Muscle layer of colon (tissue), 2 donors: ENCODE measurements at regions not wholly inside any gene's neighbourhood (a gene's known extent, or its start where the extent isn't known, plus 50 kb on each side); places are given as distances from the start of the nearest gene placed in this dataset.

Experiments used
- H3K27ac ChIP-seq: one replicate; pipeline ENCODE4 v1.7.0; 2013; ENCODE audit warnings: low read depth, mild to moderate bottlenecking, low read length, moderate library complexity
- H3K27me3 ChIP-seq, 2 donors: one replicate each; pipeline ENCODE4 v1.7.0; 2013; ENCODE audit warnings: low read length in 2 of 2, mild to moderate bottlenecking in 2 of 2; ENCODE audit not compliant: insufficient read depth in 2 of 2, control insufficient read depth in 1 of 2
- H3K36me3 ChIP-seq: one replicate; pipeline ENCODE4 v1.7.0; 2013; ENCODE audit warnings: mild to moderate bottlenecking, low read length; ENCODE audit not compliant: insufficient read depth
- H3K4me1 ChIP-seq: one replicate; pipeline ENCODE4 v1.7.0; 2013; ENCODE audit warnings: mild to moderate bottlenecking, low read length; ENCODE audit not compliant: insufficient read depth
- H3K4me3 ChIP-seq, 2 donors: one replicate each; pipeline ENCODE4 v1.7.0; 2013; ENCODE audit warnings: low read length in 2 of 2, low read depth in 1 of 2, mild to moderate bottlenecking in 1 of 2, moderate library complexity in 1 of 2
- H3K9ac ChIP-seq: one replicate; pipeline ENCODE4 v1.7.0; 2013; ENCODE audit warnings: low read length
- H3K9me3 ChIP-seq: one replicate; pipeline ENCODE4 v1.7.0; 2013; ENCODE audit warnings: mild to moderate bottlenecking, low read length
- donor health status: abdominal sarcoma.
- donor health status: Adenocarcinoma of cecum.

DNA sequence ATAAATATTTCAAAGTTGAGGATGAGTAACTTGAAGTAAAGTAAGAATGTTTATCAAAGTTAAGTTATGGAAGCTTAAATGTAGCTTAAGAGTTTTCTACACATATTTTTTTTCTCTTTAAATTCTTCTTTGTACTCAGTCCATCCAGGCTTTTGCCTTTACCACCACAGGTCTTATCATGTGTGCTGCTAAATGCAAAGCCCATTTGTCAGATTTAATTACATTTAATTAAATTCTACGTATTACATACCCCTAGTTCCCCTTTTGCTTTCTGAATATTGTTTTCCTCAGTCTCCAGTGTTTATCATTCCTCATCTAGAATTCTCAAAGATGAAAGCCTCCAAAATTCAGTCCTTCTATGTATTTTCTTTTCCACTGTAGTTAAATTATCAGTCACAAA is 1841.9 kb downstream of the EFNA5 start:
- Histone ChIP-seq H3K4me1 (no peaks in the 10 kb centered on the region), H3K36me3 (no peaks in the 10 kb centered on the region), H3K27me3 (no peaks in the 10 kb centered on the region), H3K27ac (no peak overlapping the region), H3K4me3 (no peak overlapping the region), H3K9ac (no peak overlapping the region), H3K9me3 (no peaks in the 10 kb centered on the region)

DNA sequence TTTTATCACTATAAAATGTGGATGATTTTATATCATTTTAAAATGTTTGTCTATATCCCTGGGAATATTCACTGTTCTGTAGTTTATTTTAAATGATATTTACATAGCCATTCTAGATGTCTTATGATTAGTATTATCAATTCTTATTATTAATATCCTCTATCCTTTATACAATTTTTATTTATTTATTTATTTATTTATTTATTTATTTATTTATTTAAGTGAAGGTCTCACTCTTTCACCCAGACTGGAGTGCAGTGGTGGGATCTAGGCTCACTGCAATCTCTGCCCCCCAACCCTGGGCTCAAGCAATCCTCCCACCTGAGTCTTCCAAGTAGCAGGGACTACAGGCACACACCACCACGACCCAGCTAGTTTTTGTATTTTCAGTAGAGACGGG is 1848.9 kb downstream of the EFNA5 start:
- Histone ChIP-seq H3K4me3 (no peak overlapping the region), H3K9me3 (no peaks in the 10 kb centered on the region)

DNA sequence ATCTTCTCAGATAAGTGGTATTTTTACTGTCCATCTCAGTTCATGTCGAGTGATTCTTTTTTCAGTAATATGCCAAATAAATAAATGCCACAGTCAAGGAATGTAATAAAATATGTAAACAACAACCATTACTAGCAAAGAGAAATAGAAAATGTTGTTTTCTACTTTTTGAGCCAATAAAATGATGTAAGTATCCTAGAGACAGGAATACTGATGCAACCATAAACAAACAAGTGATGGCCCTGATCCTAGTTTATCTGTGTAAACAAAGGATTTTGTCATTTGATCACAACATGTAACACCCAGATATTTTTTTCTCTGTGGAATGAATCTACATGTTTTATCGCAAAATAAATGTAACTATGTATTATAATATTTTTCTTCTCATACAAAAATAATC is 1852.8 kb downstream of the EFNA5 start:
- no peaks in the 10 kb centered on the region for H3K36me3 ChIP-seq
- no peak overlapping the region for H3K4me3 ChIP-seq
- H3K4me1 ChIP-seq: no peaks in the 10 kb centered on the region
- no peaks in the 10 kb centered on the region for H3K9me3 ChIP-seq
- H3K27ac ChIP-seq: no peak overlapping the region
- no peak overlapping the region for H3K9ac ChIP-seq
- H3K27me3 ChIP-seq: no peaks in the 10 kb centered on the region

More for the DNA sequence above, 1848.9 kb downstream of the EFNA5 start:
- H3K9ac ChIP-seq: no peak overlapping the region
- H3K4me1 ChIP-seq: no peaks in the 10 kb centered on the region
- no peaks in the 10 kb centered on the region for H3K27me3 ChIP-seq
- no peaks in the 10 kb centered on the region for H3K36me3 ChIP-seq
- H3K27ac ChIP-seq: no peak overlapping the region

DNA sequence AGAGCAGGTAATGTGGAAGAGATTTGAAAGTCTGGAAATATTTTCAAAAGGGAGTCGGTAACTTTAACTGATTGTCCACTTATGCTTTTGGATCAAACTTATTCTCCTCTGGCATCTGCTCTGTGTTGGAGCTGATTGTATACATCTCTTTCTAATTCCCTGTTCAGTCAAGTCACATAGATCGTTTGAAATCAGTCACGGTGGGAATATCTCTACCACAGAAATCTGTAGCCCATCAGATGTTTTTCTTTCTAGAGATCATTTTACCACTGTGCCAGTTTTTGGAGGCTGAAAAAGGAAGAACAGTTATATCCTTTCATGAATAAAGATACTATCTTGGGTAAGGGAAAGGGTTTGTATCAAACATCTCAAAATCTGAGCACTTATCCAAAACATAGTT is 1853.3 kb downstream of the EFNA5 start:
- no peaks in the 10 kb centered on the region for H3K27me3 ChIP-seq
- no peaks in the 10 kb centered on the region for H3K36me3 ChIP-seq
- H3K4me3 ChIP-seq: no peak overlapping the region
- H3K4me1 ChIP-seq: no peaks in the 10 kb centered on the region
- H3K9ac ChIP-seq: no peak overlapping the region
- no peaks in the 10 kb centered on the region for H3K9me3 ChIP-seq
- no peak overlapping the region for H3K27ac ChIP-seq

DNA sequence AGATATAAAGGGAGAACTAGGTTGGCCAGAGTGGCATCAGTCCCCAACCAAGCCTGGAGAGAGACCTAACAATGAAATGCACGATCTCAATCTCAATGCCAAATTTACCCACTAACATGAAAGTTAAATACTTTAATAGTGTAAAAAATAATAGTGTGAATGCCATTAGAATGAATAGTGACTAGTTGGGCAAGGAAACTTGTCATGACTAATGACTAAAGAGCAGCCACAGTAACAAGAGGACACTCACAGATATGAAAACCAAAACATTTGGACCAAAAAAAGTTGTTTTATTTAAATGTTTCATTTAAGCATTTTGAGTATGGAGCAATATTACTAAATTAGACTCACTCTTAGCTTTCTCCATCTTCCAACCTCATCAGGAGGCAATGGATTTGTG is 1853.8 kb downstream of the EFNA5 start:
- Histone ChIP-seq H3K27me3 (no peaks in the 10 kb centered on the region), H3K4me3 (no peak overlapping the region), H3K36me3 (no peaks in the 10 kb centered on the region), H3K4me1 (no peaks in the 10 kb centered on the region), H3K9ac (no peak overlapping the region), H3K27ac (no peak overlapping the region), H3K9me3 (no peaks in the 10 kb centered on the region)

DNA sequence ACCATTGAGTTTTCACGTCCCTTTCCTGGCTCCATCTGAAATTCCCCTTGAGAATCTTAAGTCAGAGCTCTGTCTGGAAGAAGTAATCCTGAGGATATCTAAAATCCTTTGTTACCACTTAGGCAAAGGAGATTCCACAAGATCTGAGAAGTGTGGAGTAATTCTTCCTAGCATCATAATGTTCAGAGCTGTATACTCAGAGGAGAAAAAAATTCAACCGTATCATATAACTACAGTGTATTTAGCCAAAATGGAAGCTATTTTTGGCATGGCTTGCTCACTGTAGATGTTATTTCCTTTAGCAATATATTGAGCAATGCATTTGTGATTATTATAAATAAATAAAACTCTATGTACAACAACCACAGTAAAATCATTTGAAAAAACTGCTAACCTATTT is 1858.4 kb downstream of the EFNA5 start:
- no peaks in the 10 kb centered on the region for H3K27me3 ChIP-seq
- H3K36me3 ChIP-seq: no peaks in the 10 kb centered on the region
- no peak overlapping the region for H3K4me3 ChIP-seq
- no peaks in the 10 kb centered on the region for H3K9me3 ChIP-seq
- H3K27ac ChIP-seq: no peak overlapping the region
- no peak overlapping the region for H3K9ac ChIP-seq
- no peaks in the 10 kb centered on the region for H3K4me1 ChIP-seq

DNA sequence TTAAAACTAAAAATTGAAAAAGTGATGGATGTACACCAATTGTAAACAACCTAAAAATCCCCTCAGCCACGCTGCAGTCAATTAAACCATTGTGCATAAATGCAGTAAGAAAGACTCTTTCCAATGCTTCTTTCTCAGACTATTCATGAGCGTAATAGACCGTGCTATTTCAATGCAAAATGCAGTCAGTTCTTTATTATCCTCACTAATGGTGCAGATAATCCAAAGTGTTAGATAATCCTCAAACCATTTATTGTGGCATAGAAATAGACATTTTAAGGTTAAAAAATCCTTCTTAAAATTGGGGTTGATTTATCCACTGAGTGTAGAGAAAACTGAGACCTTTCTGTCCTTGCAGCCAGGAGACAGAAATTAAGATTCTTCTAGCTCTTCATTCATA is 1862.8 kb downstream of the EFNA5 start:
- Histone ChIP-seq H3K4me3 (no peak overlapping the region), H3K27me3 (no peaks in the 10 kb centered on the region), H3K9me3 (no peaks in the 10 kb centered on the region), H3K27ac (no peak overlapping the region), H3K4me1 (no peaks in the 10 kb centered on the region), H3K9ac (no peak overlapping the region), H3K36me3 (no peaks in the 10 kb centered on the region)

DNA sequence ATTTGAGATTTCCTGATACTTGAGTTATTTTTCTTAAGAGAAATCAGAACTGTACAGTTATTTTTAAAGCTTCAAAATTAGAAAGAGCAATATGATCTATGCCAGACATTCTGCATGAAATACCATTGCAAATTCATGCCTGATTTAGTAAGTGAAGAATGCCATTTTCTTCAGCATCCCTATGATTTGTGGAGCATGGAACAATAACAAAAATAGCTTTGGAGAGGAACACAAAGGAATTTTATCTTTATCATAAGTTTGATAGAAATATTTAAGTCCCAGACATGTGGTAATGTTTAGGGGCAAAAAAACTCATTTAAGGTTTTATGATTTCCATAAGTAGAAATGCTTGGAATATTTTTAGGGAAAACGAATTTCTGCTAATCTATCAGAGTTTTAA is 1863.4 kb downstream of the EFNA5 start:
- no peaks in the 10 kb centered on the region for H3K4me1 ChIP-seq
- no peaks in the 10 kb centered on the region for H3K27me3 ChIP-seq
- no peaks in the 10 kb centered on the region for H3K36me3 ChIP-seq

DNA sequence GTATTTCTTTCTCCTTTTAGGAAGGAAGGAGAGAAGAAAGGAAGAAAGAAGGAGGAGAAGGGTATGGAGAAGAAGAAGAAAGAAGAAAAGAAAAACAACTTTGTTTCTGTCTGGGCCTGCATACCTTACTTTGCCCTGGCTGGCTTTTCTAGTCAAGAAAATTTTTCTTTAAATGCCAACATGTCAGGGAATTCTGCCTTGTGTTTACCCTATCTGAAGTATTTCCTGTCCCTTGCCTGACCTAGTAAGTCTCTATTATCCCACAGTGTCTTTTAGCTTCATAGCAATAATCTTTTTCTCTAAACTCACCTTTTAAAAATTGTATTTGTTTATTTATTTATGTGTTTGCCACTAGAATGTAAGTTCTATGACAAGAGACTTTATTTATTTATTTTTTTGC is 1864.1 kb downstream of the EFNA5 start:
- Histone ChIP-seq H3K27me3 (no peaks in the 10 kb centered on the region), H3K4me1 (no peaks in the 10 kb centered on the region), H3K9ac (no peak overlapping the region), H3K9me3 (no peaks in the 10 kb centered on the region), H3K27ac (no peak overlapping the region), H3K4me3 (no peak overlapping the region), H3K36me3 (no peaks in the 10 kb centered on the region)

More for the DNA sequence above, 1863.4 kb downstream of the EFNA5 start:
- H3K27ac ChIP-seq: no peak overlapping the region
- H3K4me3 ChIP-seq: no peak overlapping the region
- no peaks in the 10 kb centered on the region for H3K9me3 ChIP-seq
- H3K9ac ChIP-seq: no peak overlapping the region

DNA sequence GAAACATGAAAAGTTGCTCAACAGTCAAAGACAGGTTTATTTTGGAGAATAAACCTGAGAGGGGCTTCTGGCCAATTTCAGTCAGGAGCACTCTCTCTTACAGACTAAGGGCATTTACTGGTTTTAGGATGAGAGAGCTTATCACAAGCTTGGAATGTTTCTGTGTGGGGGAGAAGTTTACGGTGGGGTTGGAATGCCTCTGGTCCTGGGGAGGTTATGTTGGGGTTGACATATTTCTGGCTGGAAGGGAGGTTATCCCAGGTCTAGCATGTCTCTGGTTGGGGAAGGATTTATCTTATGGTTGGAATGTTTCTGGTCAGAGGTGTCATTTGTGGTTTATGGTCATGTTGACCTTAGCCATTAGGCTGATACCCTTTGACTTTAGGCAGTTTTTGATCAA is 1867.3 kb downstream of the EFNA5 start:
- Histone ChIP-seq H3K4me1 (no peaks in the 10 kb centered on the region), H3K9me3 (no peaks in the 10 kb centered on the region), H3K27ac (no peak overlapping the region), H3K9ac (no peak overlapping the region), H3K36me3 (no peaks in the 10 kb centered on the region), H3K4me3 (no peak overlapping the region), H3K27me3 (no peaks in the 10 kb centered on the region)

DNA sequence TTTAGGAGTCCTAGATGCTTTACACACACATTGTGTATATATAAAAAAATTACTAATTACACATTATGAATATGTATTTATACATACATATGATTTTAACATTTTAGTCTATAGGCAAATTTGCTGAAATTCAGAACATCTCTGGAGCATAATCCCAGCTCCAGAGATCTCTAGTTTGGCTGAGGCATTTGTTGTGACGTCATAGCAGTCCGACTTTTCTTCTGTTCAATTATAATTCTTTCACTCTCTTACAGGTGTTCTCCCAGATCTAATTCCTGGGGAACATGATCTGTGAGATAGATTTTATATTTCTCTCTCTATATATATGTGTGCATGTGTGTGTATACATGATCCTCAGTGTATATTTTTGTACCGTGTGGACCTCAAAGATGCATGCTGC is 1876.2 kb downstream of the EFNA5 start:
- no peaks in the 10 kb centered on the region for H3K36me3 ChIP-seq
- H3K9ac ChIP-seq: no peak overlapping the region
- no peak overlapping the region for H3K4me3 ChIP-seq
- no peak overlapping the region for H3K27ac ChIP-seq
- H3K9me3 ChIP-seq: no peaks in the 10 kb centered on the region
- H3K27me3 ChIP-seq: no peaks in the 10 kb centered on the region
- no peaks in the 10 kb centered on the region for H3K4me1 ChIP-seq

DNA sequence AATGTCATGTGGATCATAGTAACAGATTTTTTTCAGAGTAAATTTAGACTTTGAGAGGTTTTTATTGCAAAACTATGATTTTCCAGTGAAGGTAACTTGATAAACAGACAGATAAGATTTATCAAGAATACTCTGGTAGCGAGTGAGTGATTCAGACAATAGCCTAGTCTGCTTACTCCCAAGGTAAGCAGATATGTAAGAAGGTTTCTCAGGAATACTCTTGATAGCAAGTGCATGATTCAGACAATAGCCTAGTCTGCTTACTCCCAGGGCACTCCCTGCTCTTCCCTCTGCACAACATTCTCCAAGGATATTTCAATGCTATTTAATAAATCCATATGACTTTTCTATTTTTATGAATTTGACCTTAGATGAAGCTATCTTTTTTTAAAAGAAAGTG is 1881.5 kb downstream of the EFNA5 start:
- Histone ChIP-seq H3K9me3 (no peaks in the 10 kb centered on the region), H3K4me1 (no peaks in the 10 kb centered on the region), H3K27me3 (no peaks in the 10 kb centered on the region), H3K4me3 (no peak overlapping the region), H3K36me3 (no peaks in the 10 kb centered on the region), H3K27ac (no peak overlapping the region), H3K9ac (no peak overlapping the region)
